Caco-2 (cell line): ENCODE measurements at regions not wholly inside any gene's neighbourhood (a gene's known extent, or its start where the extent isn't known, plus 50 kb on each side); places are given as distances from the start of the nearest gene placed in this dataset.
"Not testable (repeated sequence)": the region's sequence is repeated elsewhere in the genome, so short reads cannot be mapped to it uniquely, and the experiment has no call there.

Source experiments
- BruUV-seq: library from RNA; stranded (reverse); fragments of 400-500 nt; replicated peaks from 2 replicates; lab custom pipeline; 2021; lab: Mats Ljungman, UMichigan
- CTCF ChIA-PET: fragments of 300-600 bp; sonication (Branson Sonifier 250); formaldehyde crosslinking; loops from one replicate; lab custom pipeline; 2022; ENCODE audit warnings: antibody characterized with exemption; lab: Charles Lee
- POLR2A ChIA-PET: fragments of 300-600 bp; sonication (Branson Sonifier 250); formaldehyde crosslinking; loops from one replicate; lab custom pipeline; 2022; ENCODE audit warnings: antibody characterized with exemption; lab: Charles Lee
- DNase-seq, 2 experiments: peaks; one replicate each; pipeline versions ENCODE4 v3.0.0 to v3.0.0-alpha.2; 2020 to 2022
- H3K27me3 ChIP-seq: replicated peaks from 2 replicates; pipeline ENCODE4 v1.6.0; 2011; ENCODE audit warnings: low read length; ENCODE audit not compliant: control insufficient read depth, insufficient read depth
- H3K36me3 ChIP-seq: 2 replicates; pipeline ENCODE4 v1.5.1; 2011; ENCODE audit warnings: low read length; ENCODE audit not compliant: control insufficient read depth, insufficient read depth
- H3K4me1 ChIP-seq: fragments of 250-450 bp; sonication (Bioruptor Pico); 2 replicates; pipeline ENCODE4 v1.5.1; 2020; ENCODE audit warnings: mild to moderate bottlenecking
- H3K4me3 ChIP-seq: 2 replicates; pipeline ENCODE4 v1.5.1; 2011; ENCODE audit warnings: low read depth, mild to moderate bottlenecking, control low read depth, low read length
- H3K9me3 ChIP-seq: fragments of 250-450 bp; sonication (Bioruptor Pico); 2 replicates; pipeline ENCODE4 v1.5.1; 2020; ENCODE audit warnings: mild to moderate bottlenecking, moderate library complexity
- H3K27ac Mint-ChIP-seq: one replicate; pipeline ENCODE4 v1.8.0; 2022; ENCODE audit warnings: mixed read lengths; ENCODE audit not compliant: unreplicated experiment
- H3K27me3 Mint-ChIP-seq: one replicate; pipeline ENCODE4 v1.8.0; 2022; ENCODE audit warnings: mixed read lengths; ENCODE audit not compliant: insufficient read depth, unreplicated experiment
- H3K36me3 Mint-ChIP-seq: one replicate; pipeline ENCODE4 v1.8.0; 2022; ENCODE audit warnings: mild to moderate bottlenecking, mixed read lengths; ENCODE audit not compliant: insufficient read depth, unreplicated experiment
- H3K4me1 Mint-ChIP-seq: one replicate; pipeline ENCODE4 v1.8.0; 2022; ENCODE audit warnings: low read depth, mixed read lengths; ENCODE audit not compliant: unreplicated experiment
- H3K4me3 Mint-ChIP-seq: one replicate; pipeline ENCODE4 v1.8.0; 2022; ENCODE audit warnings: mild to moderate bottlenecking, moderate library complexity, mixed read lengths; ENCODE audit not compliant: unreplicated experiment
- H3K9me3 Mint-ChIP-seq: one replicate; pipeline ENCODE4 v1.8.0; 2022; ENCODE audit warnings: mixed read lengths; ENCODE audit not compliant: unreplicated experiment
- intact Hi-C: fragments of 100-400 bp; cut with micrococcal nuclease; formaldehyde crosslinking; loops from one replicate; pipeline ENCODE4 v1.10.0; 2022; ENCODE audit not compliant: unreplicated experiment

- H3K9me3 Mint-ChIP-seq, result peaks cover 23% of the 10 kb centered on the region
- H3K4me1 Mint-ChIP-seq, H3K4me3 ChIP-seq, H3K4me1 ChIP-seq, BruUV-seq, H3K4me3 Mint-ChIP-seq, H3K27ac Mint-ChIP-seq, H3K36me3 ChIP-seq, POLR2A ChIA-PET, DNase-seq, CTCF ChIA-PET, H3K9me3 ChIP-seq, H3K27me3 ChIP-seq, H3K36me3 Mint-ChIP-seq, H3K27me3 Mint-ChIP-seq, intact Hi-C loops: not testable (repeated sequence)
Observed at GRCh38 chr6:104676679-104677078, 183.0 kb downstream of the HACE1 start.

GRCh38 chr6:104675161-104675560 is 184.6 kb downstream of the HACE1 start:
- DNase-seq, POLR2A ChIA-PET, H3K4me3 ChIP-seq, H3K36me3 Mint-ChIP-seq, H3K4me1 Mint-ChIP-seq, H3K4me1 ChIP-seq, H3K27ac Mint-ChIP-seq, CTCF ChIA-PET, intact Hi-C loops, BruUV-seq, H3K9me3 ChIP-seq, H3K36me3 ChIP-seq, H3K4me3 Mint-ChIP-seq, H3K27me3 Mint-ChIP-seq, H3K27me3 ChIP-seq: not testable (repeated sequence)
- H3K9me3 Mint-ChIP-seq, result peaks cover 23% of the 10 kb centered on the region

- POLR2A ChIA-PET, CTCF ChIA-PET, H3K4me3 Mint-ChIP-seq: not testable (repeated sequence)
Observed at GRCh38 chr6:104673078-104673477, 186.6 kb downstream of the HACE1 start.

GRCh38 chr6:104671591-104671891 is 188.2 kb downstream of the HACE1 start:
- intact Hi-C loops, H3K36me3 Mint-ChIP-seq, H3K4me1 ChIP-seq, CTCF ChIA-PET, H3K9me3 ChIP-seq, H3K36me3 ChIP-seq, BruUV-seq, H3K27me3 ChIP-seq, POLR2A ChIA-PET, H3K4me3 ChIP-seq, H3K27ac Mint-ChIP-seq, DNase-seq, H3K4me1 Mint-ChIP-seq, H3K4me3 Mint-ChIP-seq, H3K27me3 Mint-ChIP-seq: not testable (repeated sequence)
- peaks cover 23% of the 10 kb centered on the region for H3K9me3 Mint-ChIP-seq

More at GRCh38 chr6:104673078-104673477, 186.6 kb downstream of the HACE1 start:
- DNase-seq, H3K27me3 ChIP-seq, H3K9me3 ChIP-seq, H3K4me3 ChIP-seq, H3K36me3 ChIP-seq, intact Hi-C loops, H3K4me1 ChIP-seq, H3K4me1 Mint-ChIP-seq, H3K36me3 Mint-ChIP-seq, H3K27ac Mint-ChIP-seq, H3K27me3 Mint-ChIP-seq, BruUV-seq: not testable (repeated sequence)
- peaks cover 23% of the 10 kb centered on the region for H3K9me3 Mint-ChIP-seq

GRCh38 chr6:104670834-104671590 is 188.7 kb downstream of the HACE1 start:
- CTCF ChIA-PET, H3K27me3 Mint-ChIP-seq, H3K4me3 ChIP-seq, DNase-seq, H3K4me1 ChIP-seq, POLR2A ChIA-PET, H3K27me3 ChIP-seq, H3K4me3 Mint-ChIP-seq, H3K27ac Mint-ChIP-seq, BruUV-seq, H3K36me3 Mint-ChIP-seq, intact Hi-C loops, H3K9me3 ChIP-seq, H3K4me1 Mint-ChIP-seq, H3K36me3 ChIP-seq: not testable (repeated sequence)
- peaks cover 23% of the 10 kb centered on the region for H3K9me3 Mint-ChIP-seq
